ENCODE measurements at regions not wholly inside any gene's neighbourhood (a gene's known extent, or its start where the extent isn't known, plus 50 kb on each side); places are given as distances from the start of the nearest gene placed in this dataset.

GRCh38 chr9:135224921-135225541, 137.6 kb downstream of the OLFM1 start:
- no peak overlapping the region for H3K27ac ChIP-seq (replicated peaks)
- H3K27me3 ChIP-seq (ENCODE audit: insufficient read depth, poor library complexity, severe bottlenecking) = no peaks in the 10 kb centered on the region
- H3K4me3 ChIP-seq (replicated peaks; ENCODE audit: insufficient read depth, low read length) = no peak overlapping the region
- DNase-seq (ENCODE audit: low read depth in 1 of 2, low spot score in 1 of 2) = no peak
- TF ChIP-seq SPI1 (IDR thresholded peaks at IDR 0.05; ENCODE audit: borderline replicate concordance, low read depth) (no peak), CTCF (IDR thresholded peaks at IDR 0.05; ENCODE audit: insufficient read depth, low read length) (no peak), REST (IDR thresholded peaks at IDR 0.05; ENCODE audit: insufficient replicate concordance, low read depth) (no peak), GABPA (IDR thresholded peaks at IDR 0.05; ENCODE audit: low read depth) (no peak), POLR2AphosphoS5 (IDR thresholded peaks at IDR 0.05; ENCODE audit: low read depth) (no peak)

GRCh38 chr9:135225619-135226228, 138.3 kb downstream of the OLFM1 start:
- Histone ChIP-seq H3K27ac (replicated peaks) (no peak overlapping the region), H3K27me3 (ENCODE audit: insufficient read depth, poor library complexity, severe bottlenecking) (no peaks in the 10 kb centered on the region), H3K4me3 (replicated peaks; ENCODE audit: insufficient read depth, low read length) (no peak overlapping the region)
- no peak for DNase-seq (ENCODE audit: low read depth in 1 of 2, low spot score in 1 of 2)
- TF ChIP-seq REST (IDR thresholded peaks at IDR 0.05; ENCODE audit: insufficient replicate concordance, low read depth) = no peak
- no peak for TF ChIP-seq POLR2AphosphoS5 (IDR thresholded peaks at IDR 0.05; ENCODE audit: low read depth)
- TF ChIP-seq CTCF (IDR thresholded peaks at IDR 0.05; ENCODE audit: insufficient read depth, low read length) = no peak
- no peak for TF ChIP-seq GABPA (IDR thresholded peaks at IDR 0.05; ENCODE audit: low read depth)
- no peak for TF ChIP-seq SPI1 (IDR thresholded peaks at IDR 0.05; ENCODE audit: borderline replicate concordance, low read depth)

GRCh38 chr9:135226369-135227050, 139.0 kb downstream of the OLFM1 start:
- TF ChIP-seq POLR2AphosphoS5 (IDR thresholded peaks at IDR 0.05; ENCODE audit: low read depth) (no peak), REST (IDR thresholded peaks at IDR 0.05; ENCODE audit: insufficient replicate concordance, low read depth) (no peak), GABPA (IDR thresholded peaks at IDR 0.05; ENCODE audit: low read depth) (no peak), CTCF (IDR thresholded peaks at IDR 0.05; ENCODE audit: insufficient read depth, low read length) (no peak), SPI1 (IDR thresholded peaks at IDR 0.05; ENCODE audit: borderline replicate concordance, low read depth) (no peak)
- Histone ChIP-seq H3K27ac (replicated peaks) (no peak overlapping the region), H3K27me3 (ENCODE audit: insufficient read depth, poor library complexity, severe bottlenecking) (no peaks in the 10 kb centered on the region), H3K4me3 (replicated peaks; ENCODE audit: insufficient read depth, low read length) (no peak overlapping the region)
- DNase-seq (ENCODE audit: low read depth in 1 of 2, low spot score in 1 of 2) = no peak
